Renal cortical epithelial cell (primary cell): ENCODE measurements at regions not wholly inside any gene's neighbourhood (a gene's known extent, or its start where the extent isn't known, plus 50 kb on each side); places are given as distances from the start of the nearest gene placed in this dataset.
A peak's percentile ranks its signal among the peaks of the same experiment; 100 is the strongest.
"Not testable (repeated sequence)": the region's sequence is repeated elsewhere in the genome, so short reads cannot be mapped to it uniquely, and the experiment has no call there.

Source experiments
- DNase-seq: peaks from one replicate; pipeline ENCODE4 v3.0.0-alpha.2; 2011; ENCODE audit warnings: low read depth

DNA sequence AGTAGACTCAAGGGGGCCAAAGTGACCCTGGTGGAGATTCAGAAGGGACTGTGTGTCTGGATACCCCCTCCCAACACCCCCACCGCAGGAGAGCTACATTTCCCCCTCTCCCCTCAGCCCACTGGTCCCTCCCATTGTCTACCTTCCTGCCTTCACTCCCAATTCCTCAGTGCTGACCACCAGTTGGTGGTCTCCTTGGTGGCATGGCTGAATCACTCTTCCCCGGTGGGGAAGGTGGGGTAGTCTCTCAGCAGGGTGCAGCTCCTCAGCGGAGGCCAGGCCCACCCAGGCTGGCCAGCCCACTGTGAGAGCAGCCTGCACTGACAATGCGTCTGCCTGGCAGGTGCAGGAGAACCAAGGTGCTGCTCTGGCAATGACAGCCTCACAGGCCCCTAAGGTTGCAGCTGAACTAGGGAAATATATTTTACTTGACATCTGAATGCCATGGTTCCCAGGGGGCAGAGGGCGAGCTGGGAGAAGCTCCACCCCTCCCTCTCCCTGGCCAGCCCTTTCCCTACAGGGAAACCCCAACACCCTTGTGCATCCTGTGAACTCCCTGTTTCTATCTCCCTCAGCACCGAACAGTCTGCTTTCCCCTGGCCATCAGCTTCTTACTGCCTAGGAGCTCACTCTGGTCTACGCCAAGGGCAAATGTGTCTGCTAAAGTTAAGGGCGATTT, 62.6 kb upstream of the PAX8 start:
- no peak for DNase-seq

GRCh38 chr2:113337809-113338208, 59.1 kb upstream of the PAX8 start:
- DNase-seq = no peak

GRCh38 chr2:113336040-113336439, 57.3 kb upstream of the PAX8 start:
- DNase-seq = not testable (repeated sequence)

DNA sequence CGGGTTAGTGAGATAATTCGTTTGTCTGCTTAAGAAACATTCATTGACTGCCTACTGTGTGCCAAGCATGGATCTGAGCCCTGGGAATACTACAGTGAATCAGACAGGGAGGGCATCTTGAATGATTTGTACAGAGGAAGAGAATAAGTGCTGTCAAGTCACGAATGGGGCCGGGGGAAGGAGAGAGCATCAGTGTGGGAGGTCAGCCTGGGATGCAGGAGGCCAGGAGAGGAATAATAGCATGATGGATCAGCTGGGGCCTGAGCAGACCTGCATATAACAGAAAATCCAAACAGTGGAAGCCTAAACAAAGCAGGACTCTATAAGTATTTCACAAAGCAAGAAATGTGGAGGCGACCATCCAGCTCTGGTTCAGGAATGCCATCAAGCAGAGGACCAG, 55.4 kb upstream of the PAX8 start:
- DNase-seq = no peak

GRCh38 chr2:113333735-113334134, 55.0 kb upstream of the PAX8 start:
- not testable (repeated sequence) for DNase-seq

DNA sequence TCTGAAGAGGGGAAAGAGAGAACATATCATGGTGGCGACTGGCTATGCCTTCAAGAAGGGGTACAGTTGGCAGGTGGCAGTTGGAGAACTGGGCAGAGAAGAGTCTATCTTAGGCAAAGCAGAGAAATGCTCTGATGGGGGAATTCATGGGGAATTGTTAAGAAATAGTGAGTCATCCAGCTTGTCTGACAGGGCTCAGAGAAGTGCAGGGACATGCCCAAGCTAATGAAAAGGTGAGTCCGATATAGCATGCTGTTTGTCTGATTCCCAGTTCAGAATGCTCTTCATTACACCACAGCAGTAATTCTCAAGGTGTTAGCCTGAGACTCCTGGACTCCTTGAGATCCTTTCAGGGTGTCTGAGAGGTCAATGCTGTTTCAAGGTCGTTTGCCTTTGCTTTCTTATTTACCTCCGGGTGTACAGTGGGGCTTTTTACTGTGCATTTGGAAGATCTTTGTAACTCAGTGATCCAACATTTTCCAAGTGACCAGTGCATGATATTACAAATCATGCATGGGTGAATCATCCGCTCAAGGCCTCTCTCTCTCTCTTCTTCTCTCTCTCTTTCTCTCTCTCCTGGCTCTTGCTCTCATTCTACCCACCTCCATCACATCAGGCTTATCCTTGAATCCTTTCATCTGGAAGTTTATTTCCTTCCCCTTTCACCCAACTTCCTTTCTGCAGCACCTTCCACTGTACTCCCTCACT, 51.5 kb upstream of the PAX8 start:
- DNase-seq = peak; percentile 79

- peak; percentile 42 for DNase-seq
These were observed 50.3 kb upstream of the PAX8 start for GRCh38 chr2:113328973-113329372.

DNA sequence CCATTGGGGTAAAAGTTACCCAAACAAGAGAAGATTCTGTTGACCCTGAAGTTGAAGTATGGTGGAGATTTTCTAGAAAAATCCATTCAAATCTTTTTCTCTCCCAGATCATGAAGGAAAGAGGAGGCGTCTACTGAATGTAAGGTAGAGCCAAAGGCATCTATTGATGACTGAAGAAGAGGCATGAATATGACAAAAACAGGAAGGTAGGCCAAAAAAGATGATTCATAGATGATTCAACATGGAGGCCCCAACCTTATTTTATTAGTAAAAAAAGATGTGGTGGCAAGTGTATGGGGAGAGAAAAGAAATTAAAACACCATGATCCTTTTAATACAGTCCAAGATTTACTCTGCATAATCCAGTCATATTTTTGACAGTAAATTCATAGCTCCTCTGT, 49.9 kb upstream of the PAX8 start:
- not testable (repeated sequence) for DNase-seq
